DOHH2 (cell line): ENCODE measurements at regions not wholly inside any gene's neighbourhood (a gene's known extent, or its start where the extent isn't known, plus 50 kb on each side); places are given as distances from the start of the nearest gene placed in this dataset.

Experiments used
- H3F3A ChIP-seq: fragments of 200-600 bp; sonication (generic), shearing (Covaris generic); 2 replicates; pipeline ENCODE4 v1.6.0; 2016; ENCODE audit warnings: antibody characterized with exemption, mild to moderate bottlenecking; ENCODE audit not compliant: control insufficient read depth, insufficient read depth
- H3K27ac ChIP-seq: fragments of 200-600 bp; sonication (generic); 2 replicates; pipeline ENCODE4 v1.5.1; 2014; ENCODE audit warnings: low read depth, mild to moderate bottlenecking, low read length, moderate library complexity
- H3K27me3 ChIP-seq: fragments of 200-600 bp; sonication (generic); 2 replicates; pipeline ENCODE4 v1.6.1; 2014; ENCODE audit warnings: mild to moderate bottlenecking, low read length, mixed read lengths; ENCODE audit not compliant: control insufficient read depth
- H3K36me3 ChIP-seq: fragments of 200-600 bp; sonication (generic); 2 replicates; pipeline ENCODE4 v1.6.1; 2014; ENCODE audit warnings: mild to moderate bottlenecking, low read length, moderate library complexity, mixed read lengths; ENCODE audit not compliant: control insufficient read depth
- H3K4me1 ChIP-seq: fragments of 200-600 bp; sonication (generic); 2 replicates; pipeline ENCODE4 v1.6.1; 2014; ENCODE audit warnings: mild to moderate bottlenecking, low read length, mixed read lengths; ENCODE audit not compliant: control insufficient read depth
- H3K4me2 ChIP-seq: fragments of 200-600 bp; sonication (generic); 2 replicates; pipeline ENCODE4 v1.6.0; 2014; ENCODE audit warnings: mild to moderate bottlenecking, low read length, moderate library complexity
- H3K4me3 ChIP-seq: fragments of 200-600 bp; sonication (generic); 2 replicates; pipeline ENCODE4 v1.5.1; 2014; ENCODE audit warnings: mild to moderate bottlenecking, low read length, mixed read lengths
- H3K79me2 ChIP-seq: fragments of 200-600 bp; sonication (generic); 2 replicates; pipeline ENCODE4 v1.6.1; 2014; ENCODE audit warnings: mild to moderate bottlenecking, low read length, mixed read lengths; ENCODE audit not compliant: control insufficient read depth
- H3K9me2 ChIP-seq: fragments of 200-600 bp; sonication (generic); replicated peaks from 2 replicates; pipeline ENCODE4 v1.6.1; 2014; ENCODE audit warnings: mild to moderate bottlenecking, low read length, mixed read lengths; ENCODE audit not compliant: control insufficient read depth
- H3K9me3 ChIP-seq: fragments of 200-600 bp; sonication (generic); 2 replicates; pipeline ENCODE4 v1.6.1; 2014; ENCODE audit warnings: antibody characterized with exemption, low read length, mixed read lengths; ENCODE audit not compliant: control insufficient read depth, insufficient read depth
- H4K20me1 ChIP-seq: fragments of 200-600 bp; sonication (generic); 2 replicates; pipeline ENCODE4 v1.6.0; 2014; ENCODE audit warnings: low read depth, mild to moderate bottlenecking, antibody characterized with exemption, low read length, moderate library complexity; ENCODE audit not compliant: control insufficient read depth, insufficient read depth
- CTCF ChIP-seq: fragments of 200-600 bp; sonication (generic); IDR thresholded peaks from one replicate; pipeline ENCODE4 v1.5.1; 2014; ENCODE audit warnings: antibody characterized with exemption, mild to moderate bottlenecking, low read depth, low read length; ENCODE audit not compliant: poor library complexity, severe bottlenecking
- EZH2phosphoT487 ChIP-seq: fragments of 200-600 bp; sonication (generic); IDR thresholded peaks from 2 replicates; pipeline ENCODE4 v1.6.1; 2017; ENCODE audit warnings: borderline replicate concordance, mild to moderate bottlenecking, antibody characterized with exemption, low read length, moderate library complexity, mixed read lengths

GRCh38 chr3:72245183-72245811 lies 460.3 kb upstream of the PROK2 start:
- Histone ChIP-seq H4K20me1 (no peaks in the 10 kb centered on the region), H3K9me2 (no peaks in the 10 kb centered on the region), H3K4me1 (peaks cover 29% of the 10 kb centered on the region), H3K4me3 (no peak overlapping the region), H3K79me2 (no peaks in the 10 kb centered on the region), H3K27me3 (0 out of 2 replicates have a peak, but pooled peaks cover 2% of the 10 kb centered on the region), H3F3A (no peaks in the 10 kb centered on the region), H3K27ac (no peak overlapping the region), H3K9me3 (no peaks in the 10 kb centered on the region), H3K36me3 (no peaks in the 10 kb centered on the region), H3K4me2 (no peak overlapping the region)
- no peak for TF ChIP-seq CTCF
- TF ChIP-seq EZH2phosphoT487, result no peak

DNA sequence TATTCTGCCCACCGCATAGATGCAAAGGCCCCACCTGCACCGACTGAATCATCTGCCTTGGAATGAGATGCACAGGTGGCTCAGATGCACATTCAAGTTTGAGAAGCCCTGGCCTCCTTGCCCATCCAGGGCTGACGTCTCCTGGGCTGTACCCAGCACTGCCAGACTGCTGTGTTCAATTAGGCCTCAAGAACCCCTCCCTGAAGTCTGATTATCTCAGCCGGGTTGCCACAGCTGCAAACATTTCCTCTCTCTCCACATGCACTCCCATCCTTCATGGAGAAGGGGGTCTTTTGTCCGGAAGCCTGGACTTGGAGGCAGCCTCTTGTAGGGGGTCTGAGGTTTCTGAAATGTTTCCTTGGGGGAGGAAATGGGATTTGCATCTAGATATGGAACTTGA lies 459.4 kb upstream of the PROK2 start:
- H3K79me2 ChIP-seq, result no peaks in the 10 kb centered on the region
- TF ChIP-seq CTCF, result no peak
- no peak overlapping the region for H3K4me2 ChIP-seq
- H3K27ac ChIP-seq, result no peak overlapping the region
- no peaks in the 10 kb centered on the region for H3K9me2 ChIP-seq
- H3K36me3 ChIP-seq, result no peaks in the 10 kb centered on the region
- H3K27me3 ChIP-seq, result 0 out of 2 replicates have a peak, but pooled peaks cover 1% of the 10 kb centered on the region
- peaks cover 29% of the 10 kb centered on the region for H3K4me1 ChIP-seq
- no peaks in the 10 kb centered on the region for H3K9me3 ChIP-seq
- H4K20me1 ChIP-seq, result no peaks in the 10 kb centered on the region
- no peak overlapping the region for H3K4me3 ChIP-seq
- H3F3A ChIP-seq, result no peaks in the 10 kb centered on the region

DNA sequence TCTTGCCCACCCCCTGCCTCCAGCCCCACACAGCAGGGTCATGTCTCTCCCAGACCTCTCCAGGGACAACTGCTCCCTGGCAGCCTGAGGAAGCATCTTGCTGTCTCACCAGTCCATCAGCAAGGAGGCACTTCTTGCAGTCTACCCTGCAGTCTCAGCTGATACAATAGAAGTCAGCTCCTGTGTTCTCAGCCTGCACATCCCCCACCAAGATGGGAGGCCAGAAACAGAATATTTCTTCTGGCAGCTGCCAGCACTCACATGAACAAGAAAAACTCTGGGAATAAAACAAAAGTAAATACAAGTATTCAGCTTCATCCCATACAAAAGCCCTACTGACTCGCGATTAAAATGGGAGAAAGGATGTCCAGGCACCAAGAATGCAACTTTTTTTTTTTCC lies 457.4 kb upstream of the PROK2 start:
- Histone ChIP-seq H3K27ac (no peak overlapping the region), H3F3A (no peaks in the 10 kb centered on the region), H3K27me3 (no peaks in the 10 kb centered on the region), H3K9me2 (no peaks in the 10 kb centered on the region), H4K20me1 (no peaks in the 10 kb centered on the region), H3K9me3 (no peaks in the 10 kb centered on the region), H3K4me1 (peaks cover 29% of the 10 kb centered on the region), H3K36me3 (no peaks in the 10 kb centered on the region), H3K4me3 (no peak overlapping the region), H3K4me2 (no peak overlapping the region), H3K79me2 (no peaks in the 10 kb centered on the region)
- no peak for TF ChIP-seq EZH2phosphoT487
- TF ChIP-seq CTCF, result no peak
